ENCODE measurements at regions not wholly inside any gene's neighbourhood (a gene's known extent, or its start where the extent isn't known, plus 50 kb on each side); places are given as distances from the start of the nearest gene placed in this dataset.

GRCh38 chr10:110414548-110415309 lies 83.0 kb upstream of the DUSP5 start:
- no peak for DNase-seq (ENCODE audit: low spot score)

GRCh38 chr10:110415809-110416208 lies 81.9 kb upstream of the DUSP5 start:
- no peak for DNase-seq (ENCODE audit: low spot score)

GRCh38 chr10:110416776-110417711 lies 80.7 kb upstream of the DUSP5 start:
- DNase-seq (ENCODE audit: low spot score), result no peak

GRCh38 chr10:110418218-110418617 lies 79.5 kb upstream of the DUSP5 start:
- DNase-seq (ENCODE audit: low spot score), result no peak

GRCh38 chr10:110419265-110419664 lies 78.4 kb upstream of the DUSP5 start:
- DNase-seq (ENCODE audit: low spot score), result no peak

- no peak for DNase-seq (ENCODE audit: low spot score)
These were observed 77.1 kb upstream of the DUSP5 start for GRCh38 chr10:110420401-110421193.

GRCh38 chr10:110421512-110422138 lies 76.1 kb upstream of the DUSP5 start:
- DNase-seq (ENCODE audit: low spot score), result no peak

GRCh38 chr10:110422548-110422947 lies 75.2 kb upstream of the DUSP5 start:
- no peak for DNase-seq (ENCODE audit: low spot score)

- no peak for DNase-seq (ENCODE audit: low spot score)
These were observed 74.1 kb upstream of the DUSP5 start for GRCh38 chr10:110423650-110424049.

GRCh38 chr10:110425684-110426293 lies 71.9 kb upstream of the DUSP5 start:
- no peak for DNase-seq (ENCODE audit: low spot score)

GRCh38 chr10:110426294-110427181 lies 71.2 kb upstream of the DUSP5 start:
- DNase-seq (ENCODE audit: low spot score), result no peak

GRCh38 chr10:110429301-110429700 lies 68.4 kb upstream of the DUSP5 start:
- DNase-seq (ENCODE audit: low spot score), result no peak

- DNase-seq (ENCODE audit: low spot score), result no peak
These were observed 67.1 kb upstream of the DUSP5 start for GRCh38 chr10:110430340-110431273.

- DNase-seq (ENCODE audit: low spot score), result no peak
These were observed 66.0 kb upstream of the DUSP5 start for GRCh38 chr10:110431659-110432058.

- no peak for DNase-seq (ENCODE audit: low spot score)
These were observed 65.6 kb upstream of the DUSP5 start for GRCh38 chr10:110432084-110432483.

GRCh38 chr10:110432814-110433565 lies 64.7 kb upstream of the DUSP5 start:
- no peak for DNase-seq (ENCODE audit: low spot score)

GRCh38 chr10:110433740-110434139 lies 64.0 kb upstream of the DUSP5 start:
- DNase-seq (ENCODE audit: low spot score), result no peak

- DNase-seq (ENCODE audit: low spot score), result no peak
These were observed 63.1 kb upstream of the DUSP5 start for GRCh38 chr10:110434489-110435096.
